ENCODE measurements at regions not wholly inside any gene's neighbourhood (a gene's known extent, or its start where the extent isn't known, plus 50 kb on each side); places are given as distances from the start of the nearest gene placed in this dataset.
"Not testable (repeated sequence)": the region's sequence is repeated elsewhere in the genome, so short reads cannot be mapped to it uniquely, and the experiment has no call there.

DNA sequence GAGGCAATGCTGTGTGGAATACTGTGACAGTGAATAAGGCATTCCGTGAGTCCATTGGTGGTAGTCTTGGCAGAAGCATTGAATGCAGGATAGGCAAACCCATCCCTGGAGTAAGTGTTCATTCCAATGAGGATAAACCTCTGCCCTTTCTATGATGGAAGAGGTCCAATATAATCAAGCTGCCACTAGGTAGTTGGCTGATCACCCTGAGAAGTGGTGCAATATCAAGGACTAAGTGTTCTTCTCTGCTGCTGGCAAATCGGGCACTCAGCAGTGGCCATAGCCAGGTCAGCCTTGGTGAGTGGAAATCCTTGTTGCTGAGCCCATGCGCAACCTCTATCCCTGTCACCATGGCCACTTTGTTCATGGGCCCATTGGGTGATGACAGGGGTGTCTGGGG, 70.1 kb downstream of the FBXO4 start:
- DNase-seq: no peak

DNA sequence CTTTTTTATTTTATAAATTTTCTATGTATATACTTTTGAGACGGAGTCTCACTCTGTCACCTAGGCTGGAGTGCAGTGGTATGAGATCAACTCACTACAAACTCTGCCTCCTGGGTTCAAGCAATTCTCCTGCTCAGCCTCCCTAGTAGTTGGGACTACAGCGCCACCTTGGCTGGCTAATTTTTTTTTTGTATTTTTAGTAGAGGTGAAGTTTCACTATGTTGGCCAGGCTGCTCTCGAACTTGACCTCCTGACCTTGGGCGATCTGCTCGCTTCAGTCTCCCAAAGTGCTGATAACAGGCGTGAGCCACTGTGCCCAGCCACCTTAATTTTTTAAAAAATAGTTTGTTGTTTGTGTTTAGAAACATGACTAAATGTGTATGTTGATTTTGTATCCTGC, 76.6 kb downstream of the FBXO4 start:
- DNase-seq: no peak

DNA sequence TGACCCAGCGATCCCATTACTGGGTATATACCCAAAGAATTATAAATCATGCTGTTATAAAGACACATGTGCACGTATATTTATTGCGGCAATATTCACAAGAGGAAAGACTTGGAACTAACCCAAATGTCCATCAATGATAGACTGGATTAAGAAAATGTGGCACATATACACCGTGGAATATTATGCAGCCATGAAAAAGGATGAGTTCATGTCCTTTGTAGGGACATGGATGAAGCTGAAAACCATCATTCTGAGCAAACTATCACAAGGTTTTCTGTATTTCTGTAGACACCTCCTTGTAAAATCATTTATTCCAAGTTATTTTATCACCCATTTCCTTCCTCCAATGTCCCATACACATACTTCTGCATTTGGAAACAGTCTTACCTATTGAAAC, 78.8 kb downstream of the FBXO4 start:
- DNase-seq: not testable (repeated sequence)

DNA sequence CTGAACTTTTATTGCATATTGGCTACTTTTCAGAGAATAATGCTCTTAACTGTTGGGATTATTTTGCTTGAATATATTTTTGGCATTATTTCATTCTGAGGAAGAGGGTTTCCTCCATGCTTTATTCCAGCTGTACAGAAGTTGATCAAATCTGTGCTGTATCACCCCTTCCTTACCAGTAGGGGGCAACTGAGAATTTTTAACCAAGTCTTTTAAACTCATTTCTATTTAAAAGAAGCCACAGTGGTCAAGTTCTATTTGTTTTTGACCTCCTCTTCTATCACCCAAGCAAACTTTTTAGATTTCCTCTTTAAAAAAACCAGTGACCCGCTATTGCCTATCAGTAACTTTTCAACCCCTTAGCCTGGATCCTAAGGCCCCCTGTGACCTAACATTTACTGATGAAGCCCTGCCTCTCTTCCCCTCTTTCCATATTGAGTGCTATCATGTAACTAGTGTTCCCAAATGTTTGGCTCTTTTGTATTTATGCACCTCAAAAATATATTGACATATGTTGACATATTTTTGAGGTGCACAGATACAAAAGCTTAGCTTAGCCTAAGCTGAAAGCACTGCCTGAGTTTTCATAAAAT, 80.6 kb downstream of the FBXO4 start:
- DNase-seq: peak in 1 of 5 donors; percentile 2

DNA sequence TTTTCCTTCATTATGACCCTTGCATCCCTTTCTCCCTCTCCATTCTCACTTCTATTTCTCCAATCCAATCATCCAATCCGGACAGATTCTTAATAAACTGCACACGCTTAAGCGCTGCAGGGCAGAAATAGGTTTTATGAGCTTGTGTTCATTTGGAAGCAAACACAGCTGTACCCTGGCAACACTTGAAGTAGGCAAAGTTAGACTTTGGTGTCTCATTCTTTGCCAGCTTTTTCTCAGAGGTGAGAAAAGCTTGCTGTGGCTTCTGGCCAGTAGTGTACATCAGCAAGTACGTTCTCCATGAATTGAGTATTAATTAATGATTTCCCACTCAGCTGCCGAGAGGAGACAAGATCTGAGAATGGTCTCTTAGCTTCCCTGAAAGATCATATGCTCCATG, 88.5 kb downstream of the FBXO4 start:
- DNase-seq: no peak

DNA sequence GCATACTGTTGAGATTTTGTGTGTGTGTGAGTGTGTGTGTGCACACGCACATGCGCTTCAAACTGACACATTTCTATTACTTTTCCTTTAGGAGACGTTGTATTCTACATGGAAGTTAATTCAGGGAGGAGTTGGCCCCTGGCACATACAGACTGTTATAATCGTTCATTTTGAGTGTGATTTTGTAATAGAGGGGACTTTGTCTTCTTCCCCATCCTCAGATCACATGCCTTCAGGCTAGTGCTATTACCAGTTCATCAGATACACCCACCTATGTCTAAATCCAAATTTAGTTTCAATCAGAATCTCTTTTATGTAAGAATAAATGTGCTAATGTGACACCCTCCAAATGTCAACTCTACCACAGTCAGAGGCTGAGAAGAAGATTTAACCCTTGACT, 90.2 kb downstream of the FBXO4 start:
- DNase-seq: no peak

DNA sequence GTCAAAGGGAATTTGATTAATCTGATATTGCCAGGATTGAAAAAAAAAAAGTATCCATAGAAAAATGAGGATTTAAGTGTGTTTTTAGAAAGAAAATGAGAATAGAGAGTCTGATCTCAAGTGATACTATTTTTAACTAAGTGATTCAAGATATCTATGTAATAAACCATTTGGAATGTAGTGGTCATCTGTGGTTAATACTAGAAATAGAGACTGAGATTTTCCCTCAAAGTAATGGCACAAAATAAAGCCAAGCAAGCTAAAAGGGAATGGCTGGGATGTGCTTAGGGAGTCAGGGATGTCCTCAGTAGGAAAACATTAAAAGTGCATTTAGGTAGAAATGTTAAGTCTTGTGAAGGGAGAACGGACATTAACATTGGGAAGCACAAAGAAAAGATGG, 90.6 kb downstream of the FBXO4 start:
- no peak for DNase-seq

DNA sequence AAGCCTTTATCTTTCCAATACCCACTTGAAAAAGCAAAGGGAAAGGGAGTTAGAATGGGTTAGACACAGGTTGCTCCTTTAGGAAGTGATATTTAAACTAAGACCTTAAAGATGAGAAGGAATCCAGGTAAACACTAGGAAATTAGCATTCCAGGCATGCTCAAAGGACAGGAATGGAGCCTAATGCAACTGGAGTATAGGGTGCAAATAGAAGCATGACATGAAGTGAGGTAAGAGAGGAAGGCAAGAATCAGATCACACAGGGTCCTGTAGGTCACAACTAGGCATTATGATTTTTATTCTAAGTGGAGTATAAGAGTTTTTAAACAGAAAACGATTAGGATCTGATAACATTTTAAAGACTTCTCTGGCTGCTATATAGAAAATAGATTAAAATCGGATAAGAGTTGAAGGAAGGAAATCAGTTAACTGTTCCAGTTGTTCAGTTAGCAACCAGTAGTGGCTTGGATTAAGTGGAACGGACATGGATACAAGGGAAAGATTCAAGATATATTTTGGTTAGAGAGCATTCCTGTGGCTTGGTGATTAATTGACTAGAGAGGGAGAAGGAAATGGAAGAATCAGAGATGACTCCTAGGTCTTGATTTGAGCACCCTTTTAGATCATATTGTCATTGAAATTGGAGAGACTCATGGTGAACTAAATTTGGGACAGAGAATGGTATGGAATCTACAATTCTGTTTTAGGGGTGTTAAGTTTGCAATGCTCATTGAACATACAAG, 95.9 kb downstream of the FBXO4 start:
- no peak for DNase-seq

DNA sequence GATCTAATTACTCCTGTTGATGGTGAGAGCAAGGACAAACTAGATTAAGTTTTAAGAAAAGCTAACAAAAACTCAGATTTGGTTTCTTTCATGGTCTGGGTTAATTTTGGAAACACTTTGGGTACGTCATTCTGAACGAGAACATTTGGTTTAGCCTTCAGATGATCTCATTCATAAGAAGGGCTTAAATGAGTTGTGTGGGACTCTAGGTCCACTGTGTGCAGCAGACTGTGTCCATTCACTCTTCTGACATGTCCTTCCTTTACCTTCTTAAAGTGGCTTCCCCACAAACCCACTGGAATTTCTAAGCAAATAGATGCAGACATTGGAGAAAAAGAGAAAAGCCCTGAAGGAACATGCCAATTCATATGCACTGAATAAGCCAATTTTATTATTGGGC, 96.8 kb downstream of the FBXO4 start:
- DNase-seq: no peak

DNA sequence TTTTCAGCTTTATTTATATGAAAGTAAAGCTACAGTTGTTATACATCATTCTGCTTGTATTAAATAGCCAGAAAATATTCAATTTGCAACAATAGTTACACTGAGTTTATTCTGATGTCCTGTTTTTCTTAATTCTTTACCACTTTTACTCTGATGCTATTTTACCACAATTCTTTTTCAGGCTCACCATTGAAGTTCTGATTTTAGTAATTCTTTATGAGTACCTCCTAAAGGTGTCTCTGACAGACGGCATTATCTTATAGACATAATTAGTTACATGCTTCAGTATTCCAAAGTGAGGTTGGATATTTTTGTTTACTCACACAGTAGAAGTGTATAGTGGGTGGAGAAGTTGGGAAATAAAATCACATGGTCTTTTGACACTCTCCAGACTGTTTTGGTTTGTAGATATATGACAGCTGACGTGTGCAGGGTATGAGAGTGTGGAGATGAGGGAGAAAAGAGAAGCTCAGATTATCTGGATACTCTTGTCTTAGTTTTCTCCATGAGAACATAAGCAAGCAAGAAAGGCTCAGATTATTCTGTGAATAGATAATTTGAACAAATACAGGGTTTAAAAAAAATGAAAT, 97.4 kb downstream of the FBXO4 start:
- no peak for DNase-seq

DNA sequence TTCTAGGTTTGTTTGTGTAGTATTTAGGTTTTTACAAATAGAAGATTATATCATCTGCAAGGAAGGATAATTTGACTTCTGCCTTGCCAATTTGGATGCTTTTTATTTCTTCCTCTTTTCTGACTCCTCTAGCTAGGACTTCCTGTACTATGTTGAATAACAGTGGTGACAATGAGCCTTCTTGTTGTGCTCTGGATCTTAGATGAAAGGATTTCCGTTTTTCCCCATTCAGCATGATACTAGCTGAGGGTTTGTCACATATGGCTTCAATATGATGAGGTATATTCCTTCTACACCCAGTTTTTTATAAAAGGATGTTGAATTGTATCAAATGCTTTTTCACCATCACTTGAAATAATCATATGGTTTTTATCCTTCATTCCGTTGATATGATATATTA, 101.4 kb downstream of the FBXO4 start:
- DNase-seq: no peak

DNA sequence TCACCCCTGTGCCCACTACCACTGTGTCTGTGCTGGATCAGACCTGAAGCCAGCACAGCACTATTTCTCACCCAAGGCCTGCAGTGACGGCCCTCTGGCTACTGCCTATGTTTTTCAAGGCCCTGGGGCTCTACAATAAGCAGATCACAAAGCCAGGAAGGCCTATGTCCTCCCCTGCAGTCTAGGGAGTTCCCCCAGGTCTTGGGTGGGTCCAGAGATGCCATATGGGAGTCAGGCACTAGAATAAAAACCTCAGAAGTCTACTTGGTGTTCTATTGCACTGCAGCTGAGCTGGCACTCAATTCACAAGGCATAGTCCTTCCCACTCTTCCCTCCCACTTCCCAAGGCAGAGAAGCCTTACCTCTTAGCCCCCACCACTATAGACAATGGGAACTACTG, 107.1 kb downstream of the FBXO4 start:
- DNase-seq: no peak

DNA sequence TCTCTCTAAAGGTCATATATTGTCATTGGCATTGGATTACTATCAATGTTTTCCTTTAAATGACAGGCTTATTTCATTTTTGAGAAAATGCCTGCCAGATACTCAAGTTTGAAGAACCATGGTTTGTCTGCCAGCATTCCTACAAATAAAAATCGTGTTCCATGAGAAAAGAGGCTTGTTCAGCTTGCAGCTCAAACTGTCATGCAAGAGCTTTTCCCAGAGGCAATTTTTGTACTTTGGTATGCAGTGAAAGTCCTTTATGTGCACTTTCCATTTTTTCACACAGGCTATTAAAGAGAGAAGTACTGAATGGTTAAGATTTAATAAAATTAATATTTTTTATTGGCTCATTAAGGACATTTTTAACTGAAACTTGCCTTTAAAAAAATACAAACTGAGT, 110.4 kb downstream of the FBXO4 start:
- DNase-seq: no peak

DNA sequence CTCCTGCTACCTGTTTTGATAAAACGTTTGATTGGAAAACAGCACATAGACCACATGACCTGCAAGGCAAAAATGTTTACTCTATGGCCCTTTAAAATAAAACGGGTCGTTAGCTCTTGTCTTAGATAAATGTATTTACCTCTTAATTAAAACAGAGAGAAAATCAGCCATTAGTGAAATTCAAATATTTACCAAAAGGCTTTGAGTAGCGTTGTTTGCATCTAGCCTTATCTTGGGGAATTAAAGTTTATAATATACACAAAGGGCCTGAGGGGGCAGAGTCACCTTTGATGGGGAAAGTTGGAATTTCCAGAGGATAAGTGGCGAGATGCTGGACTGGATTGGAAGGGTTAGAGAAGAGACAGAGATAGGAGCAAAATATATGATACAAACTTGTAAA, 111.3 kb downstream of the FBXO4 start:
- DNase-seq: no peak

DNA sequence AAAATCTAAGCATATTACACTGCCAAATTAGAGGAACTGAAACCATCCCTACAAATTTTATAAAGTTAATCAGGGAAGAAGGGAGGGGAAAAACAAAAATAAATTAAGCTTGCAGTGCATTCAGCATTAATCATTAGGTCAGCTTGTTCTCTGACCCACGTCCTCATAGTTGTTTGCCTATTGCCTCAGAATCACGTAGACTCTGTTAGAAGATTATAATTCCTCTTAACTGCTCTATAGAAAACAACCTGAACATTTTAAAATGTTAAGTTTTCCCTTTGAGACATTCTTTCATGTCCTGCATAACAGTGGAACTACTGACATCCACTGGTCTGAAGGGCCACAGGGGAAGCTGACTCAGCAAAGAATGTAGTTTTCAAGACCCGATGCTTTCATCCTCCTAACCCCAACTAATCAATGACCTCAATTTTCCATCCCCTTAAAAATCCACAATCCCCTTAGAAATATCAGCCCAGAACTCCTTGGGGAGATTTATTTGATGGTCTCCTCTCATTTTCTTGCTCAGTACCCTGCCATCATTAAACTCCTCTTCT, 112.4 kb downstream of the FBXO4 start:
- no peak for DNase-seq

DNA sequence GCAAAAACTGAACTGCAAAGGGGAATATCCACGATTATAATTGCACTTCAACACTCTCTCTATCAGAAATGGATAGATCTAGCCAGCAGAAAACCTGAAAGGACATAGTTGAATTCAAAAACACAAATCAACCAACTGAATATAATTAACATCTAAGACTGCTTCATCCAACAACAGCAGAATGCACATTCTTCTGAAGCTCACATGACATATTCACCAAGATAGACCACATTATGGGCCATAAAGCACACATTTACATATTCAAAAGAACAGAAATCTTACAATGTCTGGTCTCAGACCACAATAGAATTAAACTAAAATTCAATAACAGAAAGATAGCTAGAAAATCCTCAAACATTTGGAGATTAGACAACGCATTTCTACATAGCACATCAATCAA, 118.3 kb downstream of the FBXO4 start:
- DNase-seq: no peak

DNA sequence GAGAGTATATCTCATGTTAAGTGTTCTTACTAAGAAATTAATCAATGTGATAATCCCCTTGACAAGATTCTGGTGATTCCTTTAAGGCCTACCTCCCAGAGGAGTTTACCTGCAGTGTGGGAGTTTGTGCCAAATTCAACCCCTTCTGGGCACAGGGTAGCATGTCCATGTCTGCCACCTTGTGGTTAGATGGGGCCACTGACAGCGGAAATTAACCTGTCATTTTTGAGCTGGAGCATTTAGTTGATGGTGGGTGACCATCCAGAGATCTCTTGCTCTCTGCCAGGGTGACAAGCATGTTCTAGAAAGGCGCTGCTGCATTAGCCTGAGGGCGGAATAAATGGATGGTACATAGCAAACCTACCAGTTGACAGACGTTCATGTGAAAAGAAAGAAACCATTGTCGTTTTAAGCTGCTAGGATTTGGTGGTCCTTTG, 132.2 kb downstream of the FBXO4 start:
- DNase-seq: peak; percentile 11 to 52 (median 27)

DNA sequence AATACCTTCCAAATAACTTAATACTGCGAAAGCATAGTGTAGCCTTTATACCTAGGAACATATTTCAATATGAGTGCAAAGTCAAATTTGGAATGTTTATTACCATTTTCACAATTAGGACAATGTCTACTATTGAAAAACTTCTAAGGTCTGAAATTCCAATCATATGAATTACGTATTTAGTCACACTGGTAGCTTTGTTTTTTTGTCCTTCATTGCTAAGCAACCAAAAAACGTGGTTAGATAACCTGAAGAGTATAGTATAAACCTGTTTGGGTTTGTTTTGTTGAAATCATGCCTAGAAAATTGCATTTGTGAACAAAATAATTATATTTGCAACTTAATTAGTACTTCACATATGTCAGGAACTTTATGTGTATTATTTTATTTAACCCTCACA, 134.2 kb downstream of the FBXO4 start:
- no peak for DNase-seq

DNA sequence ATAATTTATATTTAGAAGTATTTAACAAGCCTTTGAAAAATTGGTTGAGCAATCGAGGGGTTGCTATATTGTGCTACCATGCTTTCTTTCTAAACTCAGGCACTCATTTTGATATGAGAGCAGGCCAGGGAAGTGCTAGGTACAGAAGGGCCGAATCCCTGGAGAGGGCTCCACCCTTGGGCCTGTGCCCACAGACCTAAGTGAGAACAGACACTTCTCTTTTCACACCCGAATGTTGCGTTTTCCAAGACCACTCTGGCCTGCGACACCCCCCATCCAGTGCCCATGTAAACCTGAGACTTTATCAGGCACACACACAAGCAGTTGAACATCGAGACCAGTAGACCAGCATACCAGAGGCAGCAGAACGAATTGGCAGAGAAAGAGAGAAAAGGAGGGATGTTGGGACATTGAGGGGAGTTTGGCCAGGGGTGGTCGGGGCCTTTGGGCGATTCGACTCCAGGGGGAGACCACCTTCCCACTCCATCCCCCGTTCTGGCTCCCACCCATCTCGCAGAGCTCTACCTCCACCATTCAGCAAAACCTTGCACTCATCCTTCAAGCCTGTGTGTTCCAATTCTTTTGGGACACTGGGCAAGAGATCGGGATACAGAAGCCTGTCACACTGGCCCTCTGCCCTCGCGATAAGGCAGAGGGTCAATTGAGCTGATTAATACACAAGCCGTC, 134.8 kb downstream of the FBXO4 start:
- no peak for DNase-seq

DNA sequence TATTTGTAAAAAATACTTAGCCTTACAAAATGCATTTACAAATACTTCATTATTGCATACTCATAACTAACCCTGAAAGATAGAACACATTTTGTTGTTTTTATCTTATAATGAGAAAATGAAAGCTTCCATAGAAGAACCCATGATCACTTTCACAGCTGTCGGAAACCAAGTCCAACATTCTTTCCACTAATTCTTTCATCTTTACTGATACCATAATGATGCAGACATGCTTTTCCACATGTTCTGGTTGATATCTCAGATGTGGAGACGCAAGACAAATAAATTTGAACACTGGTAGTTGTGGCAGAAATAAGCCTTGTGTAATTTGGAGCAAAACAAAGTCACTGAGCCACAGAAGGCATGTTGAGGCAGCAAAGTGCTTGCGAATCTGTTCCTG, 136.0 kb downstream of the FBXO4 start:
- DNase-seq: no peak

DNA sequence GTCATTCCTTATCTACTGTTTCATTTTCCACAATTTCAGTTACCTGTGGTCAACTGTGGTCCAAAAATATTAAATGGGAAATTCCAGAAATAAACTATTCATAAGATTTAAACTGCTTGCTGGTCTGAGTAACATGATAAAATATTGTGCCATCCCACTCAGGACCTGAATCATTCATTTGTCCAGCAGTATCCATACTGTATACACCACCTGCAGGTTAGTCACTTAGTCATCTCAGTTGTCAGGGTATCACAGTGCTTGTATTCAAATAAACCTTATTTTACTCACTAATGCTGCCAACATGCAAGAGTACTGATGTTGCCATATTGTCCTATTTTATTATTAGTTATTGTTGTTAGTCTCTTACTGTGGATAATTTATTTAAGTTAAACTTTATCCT, 139.7 kb downstream of the FBXO4 start:
- DNase-seq: no peak

DNA sequence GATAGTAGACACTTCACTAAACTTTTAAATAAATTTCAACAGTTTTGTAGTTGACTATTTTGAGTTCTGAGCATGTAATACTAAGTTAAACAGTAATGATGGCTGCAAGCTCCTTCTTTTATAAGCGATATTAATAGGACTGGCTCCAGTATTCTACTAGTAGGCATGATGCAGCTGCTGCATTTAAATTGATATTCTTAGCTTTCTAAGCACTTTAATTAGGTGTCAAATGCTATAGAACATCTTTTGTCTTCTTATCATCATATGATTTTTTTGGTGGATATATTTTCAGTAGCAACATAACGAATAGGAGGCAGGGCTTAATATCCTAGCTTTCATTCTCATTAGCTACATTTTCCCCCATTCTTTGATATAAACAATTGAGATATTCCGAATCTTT, 141.1 kb downstream of the FBXO4 start:
- DNase-seq: no peak

DNA sequence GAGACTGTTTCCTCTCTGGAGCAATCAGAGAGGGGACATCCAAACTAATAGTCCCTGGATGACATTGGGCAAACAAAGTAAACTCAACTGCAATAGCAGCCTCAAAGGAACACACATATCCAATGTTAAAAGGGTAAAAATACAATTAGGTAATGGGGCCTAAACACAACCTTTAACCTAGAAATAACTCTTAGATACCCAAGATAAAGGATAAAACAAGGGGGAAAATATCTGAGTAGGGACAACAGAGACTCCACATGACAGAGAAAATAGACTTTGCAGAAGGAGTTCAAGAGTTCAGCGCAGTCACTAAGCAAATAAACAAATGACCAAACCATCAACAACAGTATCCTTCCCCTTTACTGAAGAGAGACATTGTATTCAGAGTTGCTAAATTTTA, 149.3 kb downstream of the FBXO4 start:
- no peak for DNase-seq

DNA sequence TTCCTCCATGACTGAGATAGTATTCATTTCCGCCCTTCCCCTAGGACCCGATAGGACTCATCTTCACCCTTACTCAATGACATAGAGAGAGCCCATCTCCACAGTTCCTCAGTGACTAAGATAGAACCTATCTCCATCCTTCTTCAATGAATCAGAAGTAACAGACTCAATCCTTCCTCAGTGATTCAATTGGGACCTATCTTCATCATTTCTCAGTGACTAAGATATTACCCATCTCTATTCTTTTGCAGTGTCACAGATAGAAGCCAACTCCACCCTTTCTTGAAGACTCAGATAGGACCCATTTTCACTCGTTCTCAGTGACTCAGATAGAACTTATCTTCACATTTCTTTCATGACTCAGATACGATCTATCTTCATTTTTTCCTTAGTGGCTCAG, 164.6 kb downstream of the FBXO4 start:
- no peak for DNase-seq
